H1 (cell line): ENCODE measurements at regions not wholly inside any gene's neighbourhood (a gene's known extent, or its start where the extent isn't known, plus 50 kb on each side); places are given as distances from the start of the nearest gene placed in this dataset.
A peak's percentile ranks its signal among the peaks of the same experiment; 100 is the strongest.
"Not testable (repeated sequence)": the region's sequence is repeated elsewhere in the genome, so short reads cannot be mapped to it uniquely, and the experiment has no call there.

Experiments
- CTCF ChIA-PET: fragments of 300-600 bp; sonication (Branson Sonifier 250); formaldehyde crosslinking; loops from one replicate; lab custom pipeline; 2021; ENCODE audit not compliant: partially characterized antibody; lab: Charles Lee
- POLR2A ChIA-PET: fragments of 300-600 bp; sonication (Branson Sonifier 250); formaldehyde crosslinking; loops from one replicate; lab custom pipeline; 2021; ENCODE audit warnings: inconsistent platforms; ENCODE audit not compliant: partially characterized antibody; lab: Charles Lee
- DNase-seq, 2 experiments: peaks; one replicate each; pipeline versions ENCODE4 v3.0.0 to v3.0.0-alpha.2; 2010 to 2022; ENCODE audit warnings: low spot score in 2 of 2, low read depth in 1 of 2, mixed read lengths in 1 of 2
- FAIRE-seq: peaks from 2 replicates; lab custom pipeline; 2011; peaks lifted over from hg19 to GRCh38; lab: Jason Lieb, UNC
- H2AFZ ChIP-seq: 2 replicates; pipeline ENCODE4 v1.8.1; 2012; ENCODE audit warnings: low read length, inconsistent platforms
- H2AK5ac ChIP-seq: 2 replicates; pipeline ENCODE4 v1.6.1; 2013; ENCODE audit warnings: low read depth, low read length
- H2BK120ac ChIP-seq: replicated peaks from 2 replicates; pipeline ENCODE3; 2013; ENCODE audit warnings: low read depth, low read length, inconsistent platforms
- H2BK12ac ChIP-seq: 2 replicates; pipeline ENCODE4 v1.6.1; 2013; ENCODE audit warnings: low read depth, low read length
- H2BK15ac ChIP-seq: 2 replicates; pipeline ENCODE4 v1.6.1; 2013; ENCODE audit warnings: low read length
- H2BK20ac ChIP-seq: 2 replicates; pipeline ENCODE4 v1.6.1; 2013; ENCODE audit warnings: low read length
- H2BK5ac ChIP-seq: 2 replicates; pipeline ENCODE4 v1.6.1; 2013; ENCODE audit warnings: low read depth, low read length
- H3K14ac ChIP-seq: 2 replicates; pipeline ENCODE4 v1.6.1; 2013; ENCODE audit warnings: inconsistent platforms; ENCODE audit not compliant: insufficient read length
- H3K18ac ChIP-seq: 2 replicates; pipeline ENCODE4 v1.6.1; 2013; ENCODE audit warnings: low read length; ENCODE audit errors: extremely low read depth
- H3K23ac ChIP-seq: 2 replicates; pipeline ENCODE4 v1.6.1; 2013; ENCODE audit warnings: inconsistent platforms; ENCODE audit not compliant: insufficient read length
- H3K23me2 ChIP-seq: 2 replicates; pipeline ENCODE4 v1.6.1; 2013; ENCODE audit warnings: low read depth, low read length
- H3K27ac ChIP-seq: 2 replicates; pipeline ENCODE4 v1.6.1; 2011; ENCODE audit warnings: low read depth, low read length, inconsistent platforms
- H3K27me3 ChIP-seq, 4 experiments: replicated peaks in 1 of 4; 1 replicate in 1 of 4; 2 replicates in 3 of 4; pipeline versions ENCODE4 v1.6.1 to v1.8.1; 2011 to 2013; ENCODE audit warnings: low read length in 3 of 4, mild to moderate bottlenecking in 3 of 4, inconsistent platforms in 2 of 4, mixed read lengths in 2 of 4, moderate library complexity in 1 of 4; ENCODE audit not compliant: control insufficient read depth in 3 of 4, insufficient read depth in 3 of 4; ENCODE audit errors: extremely low read depth in 1 of 4
- H3K36me3 ChIP-seq, 4 experiments: 2 replicates each; pipeline versions ENCODE4 v1.6.1 to v1.8.1; 2011 to 2013; ENCODE audit warnings: mild to moderate bottlenecking in 4 of 4, low read length in 3 of 4, moderate library complexity in 2 of 4, control low read depth in 1 of 4, inconsistent platforms in 1 of 4; ENCODE audit not compliant: insufficient read depth in 4 of 4, control insufficient read depth in 2 of 4
- H3K4ac ChIP-seq: replicated peaks from 2 replicates; pipeline ENCODE3; 2013; ENCODE audit warnings: low read length, low read depth, mixed read lengths, inconsistent platforms; ENCODE audit not compliant: insufficient read length
- H3K4me1 ChIP-seq, 4 experiments: replicated peaks in 1 of 4; 1 replicate in 1 of 4; 2 replicates in 3 of 4; pipeline versions ENCODE4 v1.6.1 to v1.8.1; 2011 to 2013; ENCODE audit warnings: low read length in 3 of 4, inconsistent platforms in 2 of 4, mixed read lengths in 1 of 4; ENCODE audit not compliant: insufficient read depth in 4 of 4, control insufficient read depth in 3 of 4
- H3K4me2 ChIP-seq, 2 experiments: 2 replicates each; pipeline versions ENCODE4 v1.6.1 to v1.8.1; 2011 to 2013; ENCODE audit warnings: low read depth in 2 of 2, low read length in 2 of 2, control low read depth in 1 of 2, inconsistent platforms in 1 of 2, mild to moderate bottlenecking in 1 of 2; ENCODE audit not compliant: insufficient read depth in 1 of 2
- H3K4me3 ChIP-seq, 4 experiments: fragments of 200-600, 300-600 bp in 1 of 4; sonication (generic), shearing (Covaris generic), sonication (Bioruptor Twin) in 1 of 4; 2 replicates each; pipeline versions ENCODE4 v1.5.1 to v1.8.1; 2011 to 2016; ENCODE audit warnings: low read length in 4 of 4, low read depth in 3 of 4, control low read depth in 2 of 4, inconsistent platforms in 2 of 4, mild to moderate bottlenecking in 2 of 4, mixed read lengths in 1 of 4, moderate library complexity in 1 of 4; ENCODE audit not compliant: insufficient read depth in 2 of 4; ENCODE audit errors: extremely low read depth in 1 of 4
- H3K56ac ChIP-seq: replicated peaks from 2 replicates; pipeline ENCODE3; 2013; ENCODE audit warnings: low read depth, mild to moderate bottlenecking, mixed read lengths, low read length, inconsistent platforms; ENCODE audit not compliant: insufficient read length
- H3K79me1 ChIP-seq: 2 replicates; pipeline ENCODE4 v1.6.1; 2013; ENCODE audit warnings: low read depth, low read length, control low read depth
- H3K79me2 ChIP-seq, 2 experiments: 2 replicates each; pipeline versions ENCODE4 v1.6.1 to v1.8.1; 2012 to 2013; ENCODE audit warnings: low read length in 2 of 2, mild to moderate bottlenecking in 2 of 2, inconsistent platforms in 1 of 2; ENCODE audit not compliant: insufficient read depth in 2 of 2, control insufficient read depth in 1 of 2
- H3K9ac ChIP-seq, 4 experiments: replicated peaks in 1 of 4; 1 replicate in 1 of 4; 2 replicates in 3 of 4; pipeline versions ENCODE4 v1.6.1 to v1.8.1; 2011 to 2013; ENCODE audit warnings: low read depth in 3 of 4, low read length in 3 of 4, control low read depth in 2 of 4, mild to moderate bottlenecking in 2 of 4, moderate library complexity in 2 of 4, inconsistent platforms in 1 of 4; ENCODE audit errors: extremely low read depth in 1 of 4
- H3K9me3 ChIP-seq, 2 experiments: 2 replicates each; pipeline versions ENCODE4 v1.6.1 to v1.8.1; 2012 to 2013; ENCODE audit warnings: mild to moderate bottlenecking in 2 of 2, moderate library complexity in 2 of 2, control low read depth in 1 of 2, inconsistent platforms in 1 of 2, low read depth in 1 of 2, low read length in 1 of 2, mixed read lengths in 1 of 2; ENCODE audit not compliant: insufficient read depth in 2 of 2
- H4K20me1 ChIP-seq, 2 experiments: replicated peaks in 1 of 2; 2 replicates each; pipeline versions ENCODE3 to v1.8.1; 2011 to 2013; ENCODE audit warnings: inconsistent platforms in 2 of 2, low read length in 2 of 2, mild to moderate bottlenecking in 1 of 2; ENCODE audit not compliant: insufficient read depth in 2 of 2, control insufficient read depth in 1 of 2
- H4K5ac ChIP-seq: 2 replicates; pipeline ENCODE4 v1.6.1; 2013; ENCODE audit warnings: low read length, low read depth, mixed read lengths, inconsistent platforms; ENCODE audit not compliant: insufficient read length
- H4K8ac ChIP-seq: 2 replicates; pipeline ENCODE4 v1.8.0; 2013; ENCODE audit warnings: mild to moderate bottlenecking, moderate library complexity, low read length, inconsistent platforms; ENCODE audit not compliant: insufficient read depth; ENCODE audit errors: extremely low read depth
- H4K91ac ChIP-seq: replicated peaks from 2 replicates; pipeline ENCODE3; 2013; ENCODE audit warnings: low read length, mixed read lengths, inconsistent platforms; ENCODE audit not compliant: insufficient read length
- WGBS, 2 experiments: shearing (Covaris generic) in 1 of 2; methylation state at CpG; one replicate each; pipeline versions ENCODE4 v1.1.6 to v1.1.7; 2013 to 2015; ENCODE audit warnings: low lambda C conversion rate in 2 of 2, mixed read lengths in 2 of 2, inconsistent platforms in 1 of 2, low coverage in 1 of 2, missing lambda C conversion rate in 1 of 2; ENCODE audit not compliant: insufficient replicate concordance in 2 of 2, insufficient coverage in 1 of 2, insufficient read length in 1 of 2; ENCODE audit errors: extremely low coverage in 1 of 2, missing lambda C conversion rate in 1 of 2; 5-methylcytosine and 5-hydroxymethylcytosine counted together

- H2AFZ ChIP-seq, H4K8ac ChIP-seq, CTCF ChIA-PET, H3K56ac ChIP-seq, H3K9me3 ChIP-seq, H2BK5ac ChIP-seq, H4K20me1 ChIP-seq, H3K27me3 ChIP-seq, H3K23me2 ChIP-seq, H2BK15ac ChIP-seq, H3K79me1 ChIP-seq, H4K91ac ChIP-seq, H3K4me2 ChIP-seq, H3K4me3 ChIP-seq, FAIRE-seq, POLR2A ChIA-PET, H3K9ac ChIP-seq, H2BK12ac ChIP-seq, H4K5ac ChIP-seq, H3K14ac ChIP-seq, H2AK5ac ChIP-seq, H2BK120ac ChIP-seq, H2BK20ac ChIP-seq, H3K79me2 ChIP-seq, H3K4ac ChIP-seq, H3K27ac ChIP-seq, H3K18ac ChIP-seq, H3K36me3 ChIP-seq, H3K23ac ChIP-seq, H3K4me1 ChIP-seq: not testable (repeated sequence)
- WGBS, 2 experiments = 72% methylated on average over 7 of the region's 8 CpGs; no CpG with 5 or more reads in 1 of the 2 experiments
- DNase-seq = peak in 1 of 2 experiments; percentile 7
Observed at GRCh38 chr7:156517858-156518257, 122.7 kb upstream of the RNF32 start.
